Neural cell (in vitro differentiated cells): ENCODE measurements at regions not wholly inside any gene's neighbourhood (a gene's known extent, or its start where the extent isn't known, plus 50 kb on each side); places are given as distances from the start of the nearest gene placed in this dataset.

Experiments
- H2AFZ ChIP-seq: fragments of 200-600, 300-800 bp; sonication (generic), shearing (Covaris generic); 2 replicates; pipeline ENCODE4 v1.6.0; 2014; ENCODE audit warnings: low read depth, mild to moderate bottlenecking, antibody characterized with exemption, low read length, moderate library complexity
- H3F3A ChIP-seq: fragments of 200-600 bp; shearing (Covaris generic); 2 replicates; pipeline ENCODE4 v1.6.1; 2016; ENCODE audit warnings: mild to moderate bottlenecking, moderate library complexity, mixed read lengths, antibody characterized with exemption, low read length; ENCODE audit not compliant: insufficient read depth, poor library complexity, severe bottlenecking
- H3K27ac ChIP-seq: fragments of 200-600, 300-800 bp; sonication (generic), shearing (Covaris generic); 2 replicates; pipeline ENCODE4 v1.5.1; 2014; ENCODE audit warnings: mild to moderate bottlenecking, low read length, moderate library complexity
- H3K27me3 ChIP-seq: fragments of 300-800, 200-600 bp; sonication (generic), shearing (Covaris generic); 2 replicates; pipeline ENCODE4 v1.6.0; 2014; ENCODE audit warnings: mild to moderate bottlenecking, low read depth, low read length, moderate library complexity; ENCODE audit not compliant: insufficient read depth
- H3K36me3 ChIP-seq: fragments of 300-800, 200-600 bp; sonication (generic), shearing (Covaris generic); 2 replicates; pipeline ENCODE4 v1.5.1; 2014; ENCODE audit warnings: mild to moderate bottlenecking, antibody characterized with exemption, low read length, moderate library complexity; ENCODE audit not compliant: insufficient read depth
- H3K4me2 ChIP-seq: fragments of 300-800, 200-600 bp; sonication (generic), shearing (Covaris generic); 2 replicates; pipeline ENCODE4 v1.6.0; 2014; ENCODE audit warnings: mild to moderate bottlenecking, low read length
- H3K4me3 ChIP-seq: fragments of 300-800, 200-600 bp; sonication (generic), shearing (Covaris generic); 2 replicates; pipeline ENCODE4 v1.5.1; 2014; ENCODE audit warnings: mild to moderate bottlenecking, low read length, moderate library complexity
- H3K79me2 ChIP-seq: fragments of 200-600 bp; shearing (Covaris generic); replicated peaks from 2 replicates; pipeline ENCODE4 v1.6.0; 2014; ENCODE audit warnings: mild to moderate bottlenecking, low read length, moderate library complexity; ENCODE audit not compliant: insufficient read depth
- H3K9ac ChIP-seq: fragments of 300-800, 200-600 bp; sonication (generic), shearing (Covaris generic); 2 replicates; pipeline ENCODE4 v1.6.1; 2016; ENCODE audit warnings: mild to moderate bottlenecking, low read length, mixed read lengths
- H3K9me2 ChIP-seq: fragments of 200-600 bp; shearing (Covaris generic); 2 replicates; pipeline ENCODE4 v1.6.1; 2016; ENCODE audit warnings: mild to moderate bottlenecking, low read length, mixed read lengths; ENCODE audit not compliant: insufficient read depth
- H3K9me3 ChIP-seq: fragments of 200-600, 300-800 bp; sonication (generic), shearing (Covaris generic); 2 replicates; pipeline ENCODE4 v1.6.1; 2016; ENCODE audit warnings: mild to moderate bottlenecking, mixed run types, low read length, moderate library complexity, mixed read lengths
- H4K20me1 ChIP-seq: fragments of 200-600 bp; shearing (Covaris generic); 2 replicates; pipeline ENCODE4 v1.6.1; 2016; ENCODE audit warnings: mild to moderate bottlenecking, mixed run types; ENCODE audit not compliant: insufficient read depth
- EP300 ChIP-seq: fragments of 450-650 bp; conservative IDR thresholded peaks from 2 replicates; pipeline ENCODE4 v1.6.1; 2014; ENCODE audit warnings: antibody characterized with exemption, mild to moderate bottlenecking, moderate library complexity; ENCODE audit not compliant: poor library complexity, severe bottlenecking
- EZH2 ChIP-seq: fragments of 200-600, 300-800 bp; shearing (Covaris generic), sonication (generic); IDR thresholded peaks from 2 replicates; pipeline ENCODE4 v1.6.1; 2014; ENCODE audit warnings: antibody characterized with exemption, low read length, borderline replicate concordance, mild to moderate bottlenecking; ENCODE audit not compliant: insufficient read depth, poor library complexity, severe bottlenecking
- MXI1 ChIP-seq: fragments of 450-650 bp; conservative IDR thresholded peaks from 2 replicates; pipeline ENCODE4 v1.6.1; 2014; ENCODE audit warnings: antibody characterized with exemption, mild to moderate bottlenecking; ENCODE audit not compliant: poor library complexity, severe bottlenecking
- POLR2AphosphoS5 ChIP-seq: IDR thresholded peaks from 2 replicates; pipeline ENCODE4 v1.6.1; 2012
- RAD21 ChIP-seq: fragments of 450-650 bp; conservative IDR thresholded peaks from 2 replicates; pipeline ENCODE4 v1.6.1; 2014; ENCODE audit warnings: antibody characterized with exemption, mild to moderate bottlenecking, moderate library complexity
- REST ChIP-seq: IDR thresholded peaks from 2 replicates; pipeline ENCODE4 v1.6.1; 2012; ENCODE audit warnings: borderline replicate concordance
- SMC3 ChIP-seq: fragments of 450-650 bp; conservative IDR thresholded peaks from 2 replicates; pipeline ENCODE4 v1.6.1; 2014; ENCODE audit warnings: antibody characterized with exemption, mild to moderate bottlenecking, moderate library complexity; ENCODE audit not compliant: poor library complexity
- TAF1 ChIP-seq: IDR thresholded peaks from 2 replicates; pipeline ENCODE4 v1.6.1; 2012; ENCODE audit warnings: low read depth
- TF ChIP-seq, protein P1 (sequence below): fragments of 450-650 bp; IDR thresholded peaks from 2 replicates; pipeline ENCODE4 v1.5.1; 2014; ENCODE audit warnings: antibody characterized with exemption, mild to moderate bottlenecking, moderate library complexity; ENCODE audit not compliant: poor library complexity, severe bottlenecking

DNA sequence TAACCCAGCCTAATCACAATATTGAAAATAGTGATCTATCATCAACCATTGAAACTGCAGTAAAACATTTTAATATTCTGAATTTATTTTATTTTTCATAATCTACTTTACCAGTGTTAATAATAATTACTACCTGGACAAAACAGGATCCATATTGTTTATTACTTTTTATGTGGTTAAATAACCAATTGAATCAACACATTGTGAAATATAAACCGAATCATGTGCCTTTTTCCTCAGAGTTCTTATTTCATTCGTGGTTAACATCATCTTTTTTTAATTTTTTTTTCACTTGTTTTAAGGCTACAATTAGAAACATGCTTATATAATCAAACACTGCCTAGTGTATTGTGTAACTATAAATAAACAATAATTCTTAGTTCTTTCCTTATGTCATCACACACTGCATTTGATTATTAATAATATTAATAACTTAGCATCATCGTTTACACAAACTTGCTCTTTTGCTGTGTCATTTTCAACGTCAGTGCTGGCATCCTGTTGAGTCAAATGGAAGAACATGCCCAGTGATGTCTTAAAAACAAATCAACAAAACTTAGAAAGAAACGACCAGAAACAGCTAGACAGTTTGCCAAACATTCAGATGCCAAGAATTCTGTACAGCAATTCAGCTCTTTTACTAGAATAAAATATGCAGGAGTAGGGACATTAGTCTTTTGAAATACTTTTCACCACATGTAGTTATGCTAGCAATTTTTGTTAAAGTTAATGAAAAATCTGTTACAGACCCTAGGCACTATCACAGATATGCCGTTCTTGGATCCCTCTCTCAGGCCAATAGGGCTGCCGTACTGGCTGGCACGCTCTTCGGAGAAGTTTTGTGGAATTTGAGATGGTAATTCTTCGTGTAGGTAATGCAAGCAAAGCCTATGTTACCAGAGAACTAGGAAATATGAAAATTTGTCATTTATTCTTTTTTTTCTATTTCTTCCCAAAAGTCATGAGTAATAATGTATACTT, 330.4 kb upstream of the SEMA3A start:
- no peak overlapping the region for H3K4me3 ChIP-seq
- H3K36me3 ChIP-seq: no peaks in the 10 kb centered on the region
- no peaks in the 10 kb centered on the region for H3K79me2 ChIP-seq
- H2AFZ ChIP-seq: no peak overlapping the region
- no peak overlapping the region for H3K9ac ChIP-seq
- no peaks in the 10 kb centered on the region for H3F3A ChIP-seq
- no peak overlapping the region for H3K27ac ChIP-seq
- no peaks in the 10 kb centered on the region for H4K20me1 ChIP-seq
- H3K27me3 ChIP-seq: no peaks in the 10 kb centered on the region
- no peaks in the 10 kb centered on the region for H3K9me3 ChIP-seq
- TF ChIP-seq EZH2 (no peak), EP300 (no peak), POLR2AphosphoS5 (no peak), TAF1 (no peak), REST (no peak), SMC3 (no peak), MXI1 (no peak), RAD21 (no peak)
- TF ChIP-seq, protein P1, sequence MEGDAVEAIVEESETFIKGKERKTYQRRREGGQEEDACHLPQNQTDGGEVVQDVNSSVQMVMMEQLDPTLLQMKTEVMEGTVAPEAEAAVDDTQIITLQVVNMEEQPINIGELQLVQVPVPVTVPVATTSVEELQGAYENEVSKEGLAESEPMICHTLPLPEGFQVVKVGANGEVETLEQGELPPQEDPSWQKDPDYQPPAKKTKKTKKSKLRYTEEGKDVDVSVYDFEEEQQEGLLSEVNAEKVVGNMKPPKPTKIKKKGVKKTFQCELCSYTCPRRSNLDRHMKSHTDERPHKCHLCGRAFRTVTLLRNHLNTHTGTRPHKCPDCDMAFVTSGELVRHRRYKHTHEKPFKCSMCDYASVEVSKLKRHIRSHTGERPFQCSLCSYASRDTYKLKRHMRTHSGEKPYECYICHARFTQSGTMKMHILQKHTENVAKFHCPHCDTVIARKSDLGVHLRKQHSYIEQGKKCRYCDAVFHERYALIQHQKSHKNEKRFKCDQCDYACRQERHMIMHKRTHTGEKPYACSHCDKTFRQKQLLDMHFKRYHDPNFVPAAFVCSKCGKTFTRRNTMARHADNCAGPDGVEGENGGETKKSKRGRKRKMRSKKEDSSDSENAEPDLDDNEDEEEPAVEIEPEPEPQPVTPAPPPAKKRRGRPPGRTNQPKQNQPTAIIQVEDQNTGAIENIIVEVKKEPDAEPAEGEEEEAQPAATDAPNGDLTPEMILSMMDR: no peak
- no peak overlapping the region for H3K4me2 ChIP-seq
- no peaks in the 10 kb centered on the region for H3K9me2 ChIP-seq

GRCh38 chr7:84513061-84513460, 318.5 kb upstream of the SEMA3A start:
- TF ChIP-seq SMC3 (no peak), MXI1 (no peak), EP300 (no peak), REST (no peak), RAD21 (no peak), TAF1 (no peak)
- TF ChIP-seq, protein P1: no peak
- Histone ChIP-seq H3K4me3 (no peak overlapping the region), H3K9me3 (no peaks in the 10 kb centered on the region), H3K9me2 (no peaks in the 10 kb centered on the region), H4K20me1 (no peaks in the 10 kb centered on the region), H3K79me2 (no peaks in the 10 kb centered on the region), H3F3A (no peaks in the 10 kb centered on the region), H3K9ac (no peak overlapping the region), H3K36me3 (no peaks in the 10 kb centered on the region), H2AFZ (no peak overlapping the region), H3K4me2 (no peak overlapping the region), H3K27ac (no peak overlapping the region), H3K27me3 (no peaks in the 10 kb centered on the region)
